SK-N-SH treated with all-trans-retinoic acid at 6 μM for 48 hours (cell line): ENCODE measurements at regions not wholly inside any gene's neighbourhood (a gene's known extent, or its start where the extent isn't known, plus 50 kb on each side); places are given as distances from the start of the nearest gene placed in this dataset.

Experiments used
- ATAC-seq: fragments of 200-7000 bp; cut with Tn5 transposase; 3 replicates; pipeline ENCODE4 v1.9.1; 2020; ENCODE audit warnings: mild to moderate bottlenecking, moderate library complexity
- ARNTL ChIP-seq: fragments of 450-650 bp; formaldehyde crosslinking; IDR thresholded peaks from 2 replicates; pipeline ENCODE4 v1.5.0; 2020; ENCODE audit warnings: low read depth, mild to moderate bottlenecking, moderate library complexity, borderline replicate concordance
- BACH2 ChIP-seq: fragments of 250-450 bp; sonication (Bioruptor Pico); IDR thresholded peaks from 2 replicates; pipeline ENCODE4 v1.9.0; 2021; ENCODE audit warnings: mild to moderate bottlenecking, borderline replicate concordance
- CSDC2 ChIP-seq: fragments of 250-450 bp; sonication (Bioruptor Pico); IDR thresholded peaks from 2 replicates; pipeline ENCODE4 v1.5.0; 2020; ENCODE audit warnings: mild to moderate bottlenecking, moderate library complexity
- ESRRG ChIP-seq: fragments of 250-450 bp; sonication (Bioruptor Pico); IDR thresholded peaks from 2 replicates; pipeline ENCODE4 v1.6.1; 2021; ENCODE audit warnings: mild to moderate bottlenecking
- GLIS3 ChIP-seq: fragments of 250-450 bp; sonication (Bioruptor Pico); IDR thresholded peaks from 2 replicates; pipeline ENCODE4 v1.5.0; 2020; ENCODE audit warnings: mild to moderate bottlenecking, moderate library complexity
- ISL1 ChIP-seq: fragments of 250-450 bp; sonication (Bioruptor Pico); IDR thresholded peaks from 2 replicates; pipeline ENCODE4 v2.1.2; 2022; ENCODE audit warnings: mild to moderate bottlenecking, moderate library complexity
- PPARA ChIP-seq: fragments of 250-450 bp; sonication (Bioruptor Pico); IDR thresholded peaks from 2 replicates; pipeline ENCODE4 v1.5.0; 2020; ENCODE audit warnings: mild to moderate bottlenecking, borderline replicate concordance
- RARB ChIP-seq: fragments of 250-450 bp; sonication (Bioruptor Pico); IDR thresholded peaks from 2 replicates; pipeline ENCODE4 v1.8.0; 2021; ENCODE audit warnings: mild to moderate bottlenecking, moderate library complexity
- SNAI2 ChIP-seq: fragments of 250-450 bp; sonication (Bioruptor Pico); IDR thresholded peaks from 2 replicates; pipeline ENCODE4 v1.5.0; 2020; ENCODE audit warnings: mild to moderate bottlenecking, moderate library complexity
- TCF4 ChIP-seq: fragments of 250-450 bp; sonication (Bioruptor Pico); IDR thresholded peaks from 2 replicates; pipeline ENCODE4 v1.8.0; 2021; ENCODE audit warnings: mild to moderate bottlenecking, moderate library complexity, borderline replicate concordance
- TOX ChIP-seq: fragments of 250-450 bp; sonication (Bioruptor Pico); IDR thresholded peaks from 2 replicates; pipeline ENCODE4 v1.8.0; 2021; ENCODE audit warnings: mild to moderate bottlenecking, moderate library complexity, borderline replicate concordance
- ZC3H10 ChIP-seq: fragments of 250-450 bp; sonication (Bioruptor Pico); IDR thresholded peaks from 2 replicates; pipeline ENCODE4 v1.5.1; 2021; ENCODE audit warnings: mild to moderate bottlenecking, moderate library complexity
- ZFP30 ChIP-seq: fragments of 450-650 bp; formaldehyde crosslinking; IDR thresholded peaks from 2 replicates; pipeline ENCODE4 v1.5.0; 2022; ENCODE audit warnings: mild to moderate bottlenecking, moderate library complexity
- ZNF565 ChIP-seq: fragments of 450-650 bp; formaldehyde crosslinking; conservative IDR thresholded peaks from 2 replicates; pipeline ENCODE4 v1.5.0; 2020; ENCODE audit warnings: low read depth, mild to moderate bottlenecking, moderate library complexity
- ZNF70 ChIP-seq: fragments of 450-650 bp; formaldehyde crosslinking; IDR thresholded peaks from 2 replicates; pipeline ENCODE4 v1.5.0; 2020; ENCODE audit warnings: mild to moderate bottlenecking, moderate library complexity
- ZNF8 ChIP-seq: fragments of 450-650 bp; formaldehyde crosslinking; IDR thresholded peaks from 2 replicates; pipeline ENCODE4 v1.5.0; 2020; ENCODE audit warnings: mild to moderate bottlenecking, moderate library complexity
- TF ChIP-seq, protein P1 (sequence below): fragments of 250-450 bp; sonication (Bioruptor Pico); IDR thresholded peaks from 2 replicates; pipeline ENCODE4 v1.8.0; 2020; ENCODE audit warnings: mild to moderate bottlenecking, moderate library complexity, borderline replicate concordance
- TF ChIP-seq, protein P2 (sequence below): fragments of 250-450 bp; sonication (Bioruptor Pico); IDR thresholded peaks from 2 replicates; pipeline ENCODE4 v1.5.1; 2021; ENCODE audit warnings: mild to moderate bottlenecking, moderate library complexity
- TF ChIP-seq, protein P3 (sequence below): fragments of 250-450 bp; sonication (Bioruptor Pico); IDR thresholded peaks from 2 replicates; pipeline ENCODE4 v1.8.0; 2021; ENCODE audit warnings: low read depth, mild to moderate bottlenecking, moderate library complexity, borderline replicate concordance
- TF ChIP-seq, protein P4 (sequence below): fragments of 250-450 bp; sonication (Bioruptor Pico); IDR thresholded peaks from 2 replicates; pipeline ENCODE4 v1.5.1; 2020; ENCODE audit warnings: low read depth, mild to moderate bottlenecking, moderate library complexity
- TF ChIP-seq, protein P5 (sequence below): fragments of 250-450 bp; sonication (Bioruptor Pico); IDR thresholded peaks from 2 replicates; pipeline ENCODE4 v1.5.0; 2020; ENCODE audit warnings: mild to moderate bottlenecking, moderate library complexity

DNA sequence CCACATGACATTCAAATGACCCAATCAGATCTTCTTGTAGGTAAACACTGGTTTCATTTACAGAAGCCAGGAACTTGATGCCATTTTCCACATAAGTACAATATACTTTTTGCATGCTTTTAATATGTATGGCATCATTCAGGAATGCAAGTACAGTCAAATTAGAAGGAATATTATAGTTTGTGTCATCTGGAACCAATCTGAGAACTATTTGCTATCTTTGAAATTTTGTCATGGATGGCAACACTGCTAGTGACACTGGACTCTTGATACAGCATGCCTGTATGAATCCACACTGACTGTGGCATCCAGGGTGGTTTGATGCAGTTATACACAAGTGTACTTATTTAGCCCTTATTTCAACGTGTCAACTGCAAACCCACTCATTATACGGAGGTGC, 141.6 kb downstream of the EBLN2 start:
- TF ChIP-seq ARNTL (CRISPR knock-in tag) (no peak), ISL1 (CRISPR knock-in tag) (no peak), BACH2 (no peak), TCF4 (CRISPR knock-in tag) (no peak), ZNF8 (CRISPR knock-in tag) (no peak), RARB (CRISPR knock-in tag) (no peak), ZFP30 (no peak), SNAI2 (CRISPR knock-in tag) (no peak), ESRRG (CRISPR knock-in tag) (no peak), GLIS3 (CRISPR knock-in tag) (no peak), ZNF565 (CRISPR knock-in tag) (no peak), ZC3H10 (CRISPR knock-in tag) (no peak), PPARA (CRISPR knock-in tag) (no peak), ZNF70 (CRISPR knock-in tag) (no peak), CSDC2 (CRISPR knock-in tag) (no peak)
- TF ChIP-seq, protein P1, sequence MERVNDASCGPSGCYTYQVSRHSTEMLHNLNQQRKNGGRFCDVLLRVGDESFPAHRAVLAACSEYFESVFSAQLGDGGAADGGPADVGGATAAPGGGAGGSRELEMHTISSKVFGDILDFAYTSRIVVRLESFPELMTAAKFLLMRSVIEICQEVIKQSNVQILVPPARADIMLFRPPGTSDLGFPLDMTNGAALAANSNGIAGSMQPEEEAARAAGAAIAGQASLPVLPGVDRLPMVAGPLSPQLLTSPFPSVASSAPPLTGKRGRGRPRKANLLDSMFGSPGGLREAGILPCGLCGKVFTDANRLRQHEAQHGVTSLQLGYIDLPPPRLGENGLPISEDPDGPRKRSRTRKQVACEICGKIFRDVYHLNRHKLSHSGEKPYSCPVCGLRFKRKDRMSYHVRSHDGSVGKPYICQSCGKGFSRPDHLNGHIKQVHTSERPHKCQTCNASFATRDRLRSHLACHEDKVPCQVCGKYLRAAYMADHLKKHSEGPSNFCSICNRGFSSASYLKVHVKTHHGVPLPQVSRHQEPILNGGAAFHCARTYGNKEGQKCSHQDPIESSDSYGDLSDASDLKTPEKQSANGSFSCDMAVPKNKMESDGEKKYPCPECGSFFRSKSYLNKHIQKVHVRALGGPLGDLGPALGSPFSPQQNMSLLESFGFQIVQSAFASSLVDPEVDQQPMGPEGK: no peak
- TF ChIP-seq, protein P2, sequence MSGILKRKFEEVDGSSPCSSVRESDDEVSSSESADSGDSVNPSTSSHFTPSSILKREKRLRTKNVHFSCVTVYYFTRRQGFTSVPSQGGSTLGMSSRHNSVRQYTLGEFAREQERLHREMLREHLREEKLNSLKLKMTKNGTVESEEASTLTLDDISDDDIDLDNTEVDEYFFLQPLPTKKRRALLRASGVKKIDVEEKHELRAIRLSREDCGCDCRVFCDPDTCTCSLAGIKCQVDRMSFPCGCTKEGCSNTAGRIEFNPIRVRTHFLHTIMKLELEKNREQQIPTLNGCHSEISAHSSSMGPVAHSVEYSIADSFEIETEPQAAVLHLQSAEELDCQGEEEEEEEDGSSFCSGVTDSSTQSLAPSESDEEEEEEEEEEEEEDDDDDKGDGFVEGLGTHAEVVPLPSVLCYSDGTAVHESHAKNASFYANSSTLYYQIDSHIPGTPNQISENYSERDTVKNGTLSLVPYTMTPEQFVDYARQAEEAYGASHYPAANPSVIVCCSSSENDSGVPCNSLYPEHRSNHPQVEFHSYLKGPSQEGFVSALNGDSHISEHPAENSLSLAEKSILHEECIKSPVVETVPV (CRISPR knock-in tag): no peak
- TF ChIP-seq, protein P3, sequence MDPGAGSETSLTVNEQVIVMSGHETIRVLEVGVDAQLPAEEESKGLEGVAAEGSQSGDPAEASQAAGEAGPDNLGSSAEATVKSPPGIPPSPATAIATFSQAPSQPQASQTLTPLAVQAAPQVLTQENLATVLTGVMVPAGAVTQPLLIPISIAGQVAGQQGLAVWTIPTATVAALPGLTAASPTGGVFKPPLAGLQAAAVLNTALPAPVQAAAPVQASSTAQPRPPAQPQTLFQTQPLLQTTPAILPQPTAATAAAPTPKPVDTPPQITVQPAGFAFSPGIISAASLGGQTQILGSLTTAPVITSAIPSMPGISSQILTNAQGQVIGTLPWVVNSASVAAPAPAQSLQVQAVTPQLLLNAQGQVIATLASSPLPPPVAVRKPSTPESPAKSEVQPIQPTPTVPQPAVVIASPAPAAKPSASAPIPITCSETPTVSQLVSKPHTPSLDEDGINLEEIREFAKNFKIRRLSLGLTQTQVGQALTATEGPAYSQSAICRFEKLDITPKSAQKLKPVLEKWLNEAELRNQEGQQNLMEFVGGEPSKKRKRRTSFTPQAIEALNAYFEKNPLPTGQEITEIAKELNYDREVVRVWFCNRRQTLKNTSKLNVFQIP (CRISPR knock-in tag): no peak
- TF ChIP-seq, protein P4, sequence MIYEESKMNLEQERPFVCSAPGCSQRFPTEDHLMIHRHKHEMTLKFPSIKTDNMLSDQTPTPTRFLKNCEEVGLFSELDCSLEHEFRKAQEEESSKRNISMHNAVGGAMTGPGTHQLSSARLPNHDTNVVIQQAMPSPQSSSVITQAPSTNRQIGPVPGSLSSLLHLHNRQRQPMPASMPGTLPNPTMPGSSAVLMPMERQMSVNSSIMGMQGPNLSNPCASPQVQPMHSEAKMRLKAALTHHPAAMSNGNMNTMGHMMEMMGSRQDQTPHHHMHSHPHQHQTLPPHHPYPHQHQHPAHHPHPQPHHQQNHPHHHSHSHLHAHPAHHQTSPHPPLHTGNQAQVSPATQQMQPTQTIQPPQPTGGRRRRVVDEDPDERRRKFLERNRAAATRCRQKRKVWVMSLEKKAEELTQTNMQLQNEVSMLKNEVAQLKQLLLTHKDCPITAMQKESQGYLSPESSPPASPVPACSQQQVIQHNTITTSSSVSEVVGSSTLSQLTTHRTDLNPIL (CRISPR knock-in tag): no peak
- TF ChIP-seq, protein P5, sequence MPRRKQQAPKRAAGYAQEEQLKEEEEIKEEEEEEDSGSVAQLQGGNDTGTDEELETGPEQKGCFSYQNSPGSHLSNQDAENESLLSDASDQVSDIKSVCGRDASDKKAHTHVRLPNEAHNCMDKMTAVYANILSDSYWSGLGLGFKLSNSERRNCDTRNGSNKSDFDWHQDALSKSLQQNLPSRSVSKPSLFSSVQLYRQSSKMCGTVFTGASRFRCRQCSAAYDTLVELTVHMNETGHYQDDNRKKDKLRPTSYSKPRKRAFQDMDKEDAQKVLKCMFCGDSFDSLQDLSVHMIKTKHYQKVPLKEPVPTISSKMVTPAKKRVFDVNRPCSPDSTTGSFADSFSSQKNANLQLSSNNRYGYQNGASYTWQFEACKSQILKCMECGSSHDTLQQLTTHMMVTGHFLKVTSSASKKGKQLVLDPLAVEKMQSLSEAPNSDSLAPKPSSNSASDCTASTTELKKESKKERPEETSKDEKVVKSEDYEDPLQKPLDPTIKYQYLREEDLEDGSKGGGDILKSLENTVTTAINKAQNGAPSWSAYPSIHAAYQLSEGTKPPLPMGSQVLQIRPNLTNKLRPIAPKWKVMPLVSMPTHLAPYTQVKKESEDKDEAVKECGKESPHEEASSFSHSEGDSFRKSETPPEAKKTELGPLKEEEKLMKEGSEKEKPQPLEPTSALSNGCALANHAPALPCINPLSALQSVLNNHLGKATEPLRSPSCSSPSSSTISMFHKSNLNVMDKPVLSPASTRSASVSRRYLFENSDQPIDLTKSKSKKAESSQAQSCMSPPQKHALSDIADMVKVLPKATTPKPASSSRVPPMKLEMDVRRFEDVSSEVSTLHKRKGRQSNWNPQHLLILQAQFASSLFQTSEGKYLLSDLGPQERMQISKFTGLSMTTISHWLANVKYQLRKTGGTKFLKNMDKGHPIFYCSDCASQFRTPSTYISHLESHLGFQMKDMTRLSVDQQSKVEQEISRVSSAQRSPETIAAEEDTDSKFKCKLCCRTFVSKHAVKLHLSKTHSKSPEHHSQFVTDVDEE: no peak
- ATAC-seq: peak; percentile 49; the same call in 2 of the 3 replicates

DNA sequence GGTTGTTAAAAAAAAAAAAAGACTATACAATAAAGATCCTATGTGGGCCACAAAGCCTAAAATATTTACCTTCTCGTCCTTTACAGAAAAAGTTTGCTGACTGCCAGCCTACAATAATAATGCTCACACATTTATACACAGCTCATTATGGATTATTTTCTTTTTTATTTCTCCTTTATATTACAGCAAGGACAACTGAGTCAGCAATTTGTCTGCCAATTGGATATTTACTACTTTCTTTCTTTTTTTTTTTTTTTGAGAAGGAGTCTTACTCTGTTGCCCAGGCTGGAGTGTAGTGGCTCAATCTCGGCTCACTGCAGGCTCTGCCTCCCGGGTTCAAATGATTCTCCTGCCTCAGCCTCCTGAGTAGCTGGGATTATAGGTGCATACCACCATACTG, 142.2 kb downstream of the EBLN2 start:
- no peak for ATAC-seq
- TF ChIP-seq TOX (CRISPR knock-in tag) (no peak), CSDC2 (CRISPR knock-in tag) (no peak), PPARA (CRISPR knock-in tag) (no peak), ZFP30 (no peak), ARNTL (CRISPR knock-in tag) (no peak), ZNF565 (CRISPR knock-in tag) (no peak), TCF4 (CRISPR knock-in tag) (no peak), ESRRG (CRISPR knock-in tag) (no peak), SNAI2 (CRISPR knock-in tag) (no peak), GLIS3 (CRISPR knock-in tag) (no peak), ZC3H10 (CRISPR knock-in tag) (no peak), ZNF8 (CRISPR knock-in tag) (no peak), ISL1 (CRISPR knock-in tag) (no peak)
- TF ChIP-seq, protein P5: no peak
- TF ChIP-seq, protein P2 (CRISPR knock-in tag): no peak
- TF ChIP-seq, protein P4 (CRISPR knock-in tag): no peak
- TF ChIP-seq, protein P3 (CRISPR knock-in tag): no peak
